HTR-8/SVneo (cell line): ENCODE measurements at regions not wholly inside any gene's neighbourhood (a gene's known extent, or its start where the extent isn't known, plus 50 kb on each side); places are given as distances from the start of the nearest gene placed in this dataset.
A peak's percentile ranks its signal among the peaks of the same experiment; 100 is the strongest.

Source experiments
- DNase-seq: peaks from one replicate; pipeline ENCODE4 v3.0.0; 2011; ENCODE audit warnings: low spot score, mixed read lengths; ENCODE audit not compliant: insufficient read length
- FAIRE-seq: peaks from 2 replicates; lab custom pipeline; 2011; peaks lifted over from hg19 to GRCh38; lab: Jason Lieb, UNC

GRCh38 chr2:204441316-204441715 lies 104.0 kb upstream of the PARD3B start:
- no peak for FAIRE-seq
- DNase-seq = no peak

- DNase-seq (no peak), FAIRE-seq (no peak)
These were observed 100.1 kb upstream of the PARD3B start for GRCh38 chr2:204445149-204445548.

GRCh38 chr2:204447722-204448121 lies 97.6 kb upstream of the PARD3B start:
- no peak for DNase-seq
- no peak for FAIRE-seq

DNA sequence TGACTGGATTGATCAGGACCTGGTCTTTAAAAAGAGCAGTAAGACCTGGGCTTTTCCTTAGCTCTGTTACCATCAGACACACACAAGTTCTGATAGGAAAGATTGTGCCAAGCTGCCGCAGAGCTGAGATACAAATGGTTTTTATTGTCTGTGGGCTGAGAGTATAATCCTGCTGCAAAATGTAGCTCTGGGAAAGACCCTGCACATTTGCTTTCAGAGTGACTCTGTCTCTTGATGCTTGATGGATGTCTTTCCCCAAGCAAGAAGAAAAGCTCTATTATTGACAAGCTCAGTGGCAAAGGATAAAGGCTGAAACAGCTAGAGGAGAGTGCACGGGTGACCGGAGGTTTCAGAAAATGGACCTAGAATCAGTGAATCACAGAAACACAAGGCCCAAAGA lies 95.3 kb upstream of the PARD3B start:
- DNase-seq (no peak), FAIRE-seq (no peak)

GRCh38 chr2:204451766-204452165 lies 93.5 kb upstream of the PARD3B start:
- FAIRE-seq (no peak), DNase-seq (no peak)

- DNase-seq = peak; percentile 57
- no peak for FAIRE-seq
These were observed 92.7 kb upstream of the PARD3B start for GRCh38 chr2:204452464-204453023.

DNA sequence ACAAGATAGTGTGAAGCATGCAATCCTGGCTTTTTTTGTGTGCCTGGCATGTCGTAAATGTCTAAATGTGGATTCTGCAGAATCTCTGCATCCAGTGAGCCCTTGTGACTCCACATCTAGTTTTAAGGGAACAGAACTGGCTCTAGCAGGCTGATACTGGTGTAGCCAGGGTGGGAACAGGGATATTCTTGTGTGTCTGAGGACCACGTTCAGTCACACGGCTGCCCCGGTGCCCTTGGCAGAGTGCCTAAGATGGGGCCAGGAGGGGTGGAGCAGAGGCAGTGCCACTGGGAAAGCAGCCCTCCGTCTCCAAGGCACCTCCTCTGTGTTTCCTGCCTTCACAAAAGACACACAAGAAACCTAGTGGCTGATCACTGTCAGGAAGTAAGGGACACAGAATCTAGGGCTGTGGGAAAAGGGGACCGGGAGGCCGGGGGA lies 91.5 kb upstream of the PARD3B start:
- FAIRE-seq = no peak
- no peak for DNase-seq

DNA sequence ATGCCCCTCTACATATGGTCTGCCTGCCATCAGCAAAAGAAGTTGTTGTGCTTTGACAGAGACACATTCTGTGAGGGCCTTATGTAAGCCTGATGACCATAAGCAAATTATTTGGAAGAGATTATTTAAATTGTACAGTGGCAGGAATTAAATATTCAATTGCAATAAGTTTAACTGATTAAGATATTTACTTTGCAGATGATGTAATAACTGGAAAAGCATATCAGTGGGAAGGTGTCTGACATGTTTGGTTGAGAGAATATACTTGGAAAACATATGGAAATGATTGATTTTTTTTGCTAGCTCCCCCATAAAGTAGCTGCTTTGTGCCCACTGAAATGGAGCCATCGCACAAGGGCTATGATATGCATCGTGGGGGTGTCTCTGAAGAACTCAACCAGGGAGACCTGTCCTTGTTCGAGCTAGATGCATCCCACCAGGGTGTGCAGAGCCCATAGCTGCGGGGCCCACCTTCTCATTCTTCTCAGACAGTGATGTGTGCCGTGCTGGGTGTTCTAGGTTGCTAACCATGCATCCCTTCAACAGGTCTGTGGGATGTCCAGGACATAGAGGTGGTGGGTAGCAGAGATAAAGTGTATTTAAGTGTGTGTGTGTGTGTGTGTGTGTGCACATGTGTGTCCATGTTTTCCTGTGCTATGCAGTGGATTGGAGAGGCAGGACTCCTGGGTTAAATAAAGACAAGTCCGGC lies 90.4 kb upstream of the PARD3B start:
- DNase-seq (no peak), FAIRE-seq (no peak)

DNA sequence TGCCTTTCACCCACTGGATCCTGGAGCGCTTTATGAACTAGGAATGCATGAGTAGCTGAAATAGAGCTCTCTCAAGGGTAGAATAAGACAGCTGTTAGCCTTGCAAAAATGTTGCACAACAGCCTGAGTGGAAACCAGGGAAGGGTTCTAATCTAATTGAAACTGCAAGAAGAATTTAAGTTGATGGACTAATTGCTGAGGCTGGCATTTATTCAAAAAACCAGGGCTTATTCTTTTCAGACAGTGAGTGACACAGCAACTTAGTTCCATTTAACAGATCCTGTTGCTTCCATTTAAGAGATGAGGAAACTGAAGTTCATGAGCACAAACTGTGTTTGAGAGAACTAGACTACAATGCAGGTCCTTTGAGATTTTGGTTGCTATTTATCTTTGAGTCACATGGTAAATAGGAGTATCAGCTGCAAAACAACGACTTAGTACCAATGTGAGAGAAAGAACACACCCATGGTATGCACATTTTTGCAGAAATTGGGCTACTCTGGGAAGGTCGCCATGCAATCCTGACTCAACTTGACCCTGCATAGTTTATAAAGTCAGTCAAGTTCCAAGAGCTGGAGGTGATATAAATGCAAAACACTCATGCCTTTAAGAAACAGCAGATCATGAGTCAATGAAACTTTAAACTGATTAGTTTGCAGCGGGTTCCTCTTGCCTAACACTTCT lies 76.4 kb upstream of the PARD3B start:
- DNase-seq (no peak), FAIRE-seq (no peak)

DNA sequence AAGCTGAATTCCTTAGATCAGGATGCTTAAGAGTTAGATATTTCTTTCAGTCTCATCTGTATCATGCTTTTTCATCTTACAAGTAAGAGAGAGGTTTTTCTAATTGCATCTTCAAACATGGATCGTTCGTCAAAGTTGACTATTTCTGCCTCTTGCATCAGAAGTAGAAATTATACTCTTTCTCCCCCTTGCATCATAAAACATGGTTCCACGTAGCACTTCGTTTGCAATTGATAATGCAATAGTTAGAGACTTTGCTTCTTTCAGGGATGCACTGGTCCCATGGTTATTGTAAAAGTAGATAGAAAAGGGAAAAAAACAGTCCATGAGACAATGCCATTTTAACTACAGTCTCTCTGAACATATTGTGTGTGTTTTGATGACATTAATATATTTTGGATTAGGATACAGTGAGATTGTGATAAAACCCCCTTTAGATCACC lies 75.1 kb upstream of the PARD3B start:
- no peak for DNase-seq

DNA sequence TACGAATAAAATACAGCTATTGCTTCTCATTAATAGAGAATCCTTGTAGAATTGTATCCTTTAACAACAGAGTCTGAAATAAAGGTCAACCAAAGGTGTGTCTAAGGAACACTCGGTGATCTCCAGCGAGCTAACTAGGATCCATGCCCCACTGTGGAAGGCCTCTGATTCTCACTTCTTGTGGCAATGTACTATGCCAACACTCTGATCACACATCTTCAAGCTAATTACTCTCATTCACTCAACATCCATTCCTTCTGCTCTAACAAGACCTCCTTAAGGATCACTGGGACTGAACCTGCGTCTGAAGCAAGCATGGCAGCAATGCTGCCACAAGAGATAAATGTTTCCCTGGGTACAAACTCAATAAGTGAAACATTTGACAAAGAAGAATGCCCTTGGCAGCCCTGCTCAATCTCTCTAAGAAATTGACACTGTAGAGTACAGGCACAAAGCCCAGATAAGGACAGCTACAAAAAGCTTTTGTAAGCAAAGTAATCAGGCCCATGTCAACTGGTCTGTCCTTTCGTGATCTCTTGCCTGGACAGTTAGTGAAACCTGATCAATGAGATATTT lies 74.6 kb upstream of the PARD3B start:
- no peak for DNase-seq
- FAIRE-seq = no peak

More for the DNA sequence above, 75.1 kb upstream of the PARD3B start:
- FAIRE-seq = no peak

DNA sequence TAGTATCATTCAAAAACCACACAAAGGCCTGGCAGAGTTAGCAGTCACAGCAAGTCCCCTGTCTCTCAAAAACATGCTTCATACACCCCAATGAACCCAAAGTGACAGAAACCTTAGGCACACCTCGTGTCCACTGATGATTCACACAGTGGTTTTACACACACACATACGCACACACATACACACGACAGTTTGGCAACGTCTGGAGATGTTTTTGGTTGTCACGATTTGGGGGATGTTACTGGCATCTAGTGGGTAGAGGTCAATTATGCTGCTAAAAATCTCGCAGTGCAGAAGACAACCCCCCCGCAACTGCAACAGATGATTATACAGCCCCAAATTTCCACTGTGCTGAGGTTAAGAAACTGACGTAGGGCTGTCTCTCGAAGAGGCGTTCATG lies 72.9 kb upstream of the PARD3B start:
- DNase-seq = no peak
- FAIRE-seq = no peak

DNA sequence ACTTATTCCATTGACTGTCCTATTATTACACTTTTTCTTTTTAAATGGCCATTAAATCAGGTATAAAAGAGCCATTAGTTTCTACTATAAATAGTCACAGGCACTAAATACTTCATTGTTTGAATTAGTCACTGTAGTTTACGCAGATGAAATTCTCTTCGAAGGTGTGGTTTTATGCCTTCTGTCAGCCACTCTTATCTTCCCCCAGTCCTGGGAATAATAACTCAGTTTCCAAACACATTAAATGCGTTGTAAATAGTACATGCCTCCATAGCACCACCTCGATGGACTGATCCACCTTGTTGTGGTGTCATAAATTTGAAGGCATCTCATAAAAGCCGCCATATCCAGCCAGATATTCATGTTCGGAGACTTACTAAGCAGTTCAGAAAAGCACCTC lies 72.1 kb upstream of the PARD3B start:
- FAIRE-seq (no peak), DNase-seq (no peak)

DNA sequence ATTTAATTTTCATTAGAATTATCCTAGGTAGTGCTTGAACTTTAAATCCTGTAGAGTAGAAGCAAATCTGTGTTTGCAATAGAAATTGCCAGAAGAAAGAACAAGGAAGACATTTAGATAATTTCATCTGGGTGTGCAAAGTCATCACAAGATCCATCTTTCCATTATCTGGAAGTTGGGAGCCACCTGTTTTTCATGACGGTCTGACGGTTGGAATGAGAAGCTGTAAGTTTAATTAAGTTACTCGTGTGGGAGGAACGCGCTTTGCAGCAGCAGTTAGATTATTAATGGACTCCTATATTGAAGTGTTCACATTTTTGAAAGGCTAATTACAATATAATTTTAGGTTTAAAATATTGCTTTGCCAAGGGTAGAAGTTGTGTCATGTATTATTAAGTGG lies 69.9 kb upstream of the PARD3B start:
- no peak for FAIRE-seq

GRCh38 chr2:204477358-204477950 lies 67.8 kb upstream of the PARD3B start:
- FAIRE-seq = no peak

More for the DNA sequence above, 69.9 kb upstream of the PARD3B start:
- DNase-seq = no peak

DNA sequence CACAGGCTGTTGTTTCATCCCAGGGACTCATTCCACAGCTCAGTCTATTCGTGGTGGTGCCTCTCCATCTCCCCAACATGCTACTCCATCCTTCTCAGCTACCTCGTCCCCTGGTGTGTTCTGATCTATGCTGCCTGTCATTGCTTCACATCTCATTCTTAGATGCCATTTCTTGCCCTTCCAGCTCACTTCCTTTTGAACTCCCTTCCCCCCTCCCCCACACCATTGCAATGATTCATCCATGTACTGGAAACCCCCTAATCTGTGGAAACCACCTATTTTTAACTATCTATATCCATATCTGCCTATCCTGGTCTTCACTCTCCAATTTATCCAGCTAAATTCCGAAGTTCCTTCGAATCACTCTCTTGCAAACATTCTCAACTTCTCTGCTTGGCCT lies 65.7 kb upstream of the PARD3B start:
- FAIRE-seq (peak; percentile 48), DNase-seq (peak; percentile 12)

More at GRCh38 chr2:204477358-204477950, 67.8 kb upstream of the PARD3B start:
- no peak for DNase-seq

DNA sequence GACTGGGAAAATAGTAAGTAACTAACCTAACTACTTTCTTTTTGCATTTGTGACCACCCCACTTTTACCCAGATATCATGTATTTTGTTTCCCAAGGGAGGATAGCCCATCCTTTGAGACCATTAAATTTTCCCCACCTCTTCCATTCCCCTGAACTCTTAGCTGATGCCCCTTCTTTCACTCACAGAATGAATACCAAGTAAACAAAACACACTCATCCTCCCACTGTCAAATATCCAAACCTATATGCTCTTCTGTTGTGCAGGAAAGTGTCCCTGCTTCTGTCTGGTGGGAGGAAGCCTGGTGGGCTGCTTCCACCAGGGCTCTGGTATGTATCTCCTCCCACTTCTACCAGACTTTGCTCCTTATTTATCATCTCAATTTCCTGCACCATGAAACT lies 64.6 kb upstream of the PARD3B start:
- no peak for DNase-seq
- FAIRE-seq = no peak

- no peak for FAIRE-seq
- DNase-seq = no peak
These were observed 61.6 kb upstream of the PARD3B start for GRCh38 chr2:204483608-204484081.

DNA sequence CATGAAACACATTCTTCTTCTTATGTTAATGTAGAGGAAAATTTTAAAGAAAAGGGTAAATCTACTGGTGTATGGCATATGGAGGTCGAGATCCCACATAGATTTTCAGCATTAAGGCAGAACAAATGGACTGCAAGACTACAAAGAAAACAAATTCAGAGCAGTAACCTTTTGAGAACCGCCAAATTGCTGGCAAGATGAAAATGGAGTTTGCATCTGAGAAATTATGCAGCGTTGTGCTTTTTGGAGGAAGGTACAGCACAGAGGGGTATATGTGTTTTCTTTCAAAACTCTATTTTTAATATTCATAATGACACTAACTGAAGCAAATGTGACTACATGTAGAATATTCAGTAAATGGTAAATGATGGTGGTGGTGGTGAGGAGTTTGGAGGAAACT lies 59.0 kb upstream of the PARD3B start:
- no peak for FAIRE-seq
- no peak for DNase-seq

DNA sequence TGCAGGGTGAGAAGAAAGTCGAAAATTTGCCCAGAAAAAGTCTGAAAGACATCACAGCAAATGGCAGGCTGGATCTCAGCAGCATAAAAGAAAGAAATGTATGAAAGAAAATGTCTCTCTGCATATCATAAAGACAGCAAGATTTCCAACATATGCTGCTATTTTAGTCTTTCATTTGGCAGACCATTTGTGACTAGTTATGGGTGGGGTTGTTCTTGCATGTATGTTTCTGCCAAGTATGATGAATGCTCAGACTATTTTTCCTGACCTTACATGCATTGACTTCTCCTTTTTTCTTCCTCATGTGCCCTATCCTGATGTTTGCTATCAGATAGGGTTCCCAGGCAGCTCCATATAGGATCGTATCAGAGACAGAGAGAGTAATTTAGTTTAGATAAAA lies 58.5 kb upstream of the PARD3B start:
- DNase-seq (no peak), FAIRE-seq (no peak)
